HG02588 (cell line): ENCODE measurements at regions not wholly inside any gene's neighbourhood (a gene's known extent, or its start where the extent isn't known, plus 50 kb on each side); places are given as distances from the start of the nearest gene placed in this dataset.

Source experiments
- ATAC-seq: cut with Tn5 transposase; IDR thresholded peaks from one replicate; pipeline ENCODE4 v1.9.1; 2021; ENCODE audit warnings: mild to moderate bottlenecking, moderate library complexity; ENCODE audit not compliant: unreplicated experiment

DNA sequence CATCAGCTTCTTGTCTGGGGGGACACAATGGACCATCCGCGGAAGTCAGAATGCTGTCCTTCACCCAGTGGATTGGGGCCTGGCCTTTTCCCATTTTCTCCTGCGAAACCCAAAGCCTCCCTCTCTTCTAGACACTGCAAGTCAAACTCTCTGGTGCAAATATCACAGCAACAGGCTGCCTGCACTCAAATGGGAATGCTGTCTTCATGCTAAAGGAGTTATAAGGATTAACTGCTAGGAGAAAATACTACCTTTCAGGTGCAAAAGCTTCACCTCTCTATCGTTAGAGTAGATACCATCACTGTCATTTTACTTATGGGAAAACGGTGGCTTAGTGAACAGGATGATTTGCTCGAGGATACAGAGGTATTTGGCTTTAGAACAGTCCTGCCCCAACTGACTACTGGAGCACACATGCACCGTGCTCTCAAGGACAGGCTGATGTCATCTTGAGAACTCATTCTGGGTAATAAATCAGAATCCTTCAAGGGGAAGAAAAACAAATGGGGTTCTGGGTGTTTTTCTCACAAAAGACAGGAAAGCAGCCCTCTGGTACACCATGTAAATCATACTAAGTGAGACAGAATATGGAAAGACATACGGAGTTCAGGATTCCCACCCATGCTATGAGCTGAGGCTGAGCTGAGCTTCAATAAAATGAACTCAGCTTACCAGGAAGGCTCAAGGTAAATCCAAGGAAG is 100.9 kb downstream of the SAMD9 start:
- ATAC-seq = no peak

DNA sequence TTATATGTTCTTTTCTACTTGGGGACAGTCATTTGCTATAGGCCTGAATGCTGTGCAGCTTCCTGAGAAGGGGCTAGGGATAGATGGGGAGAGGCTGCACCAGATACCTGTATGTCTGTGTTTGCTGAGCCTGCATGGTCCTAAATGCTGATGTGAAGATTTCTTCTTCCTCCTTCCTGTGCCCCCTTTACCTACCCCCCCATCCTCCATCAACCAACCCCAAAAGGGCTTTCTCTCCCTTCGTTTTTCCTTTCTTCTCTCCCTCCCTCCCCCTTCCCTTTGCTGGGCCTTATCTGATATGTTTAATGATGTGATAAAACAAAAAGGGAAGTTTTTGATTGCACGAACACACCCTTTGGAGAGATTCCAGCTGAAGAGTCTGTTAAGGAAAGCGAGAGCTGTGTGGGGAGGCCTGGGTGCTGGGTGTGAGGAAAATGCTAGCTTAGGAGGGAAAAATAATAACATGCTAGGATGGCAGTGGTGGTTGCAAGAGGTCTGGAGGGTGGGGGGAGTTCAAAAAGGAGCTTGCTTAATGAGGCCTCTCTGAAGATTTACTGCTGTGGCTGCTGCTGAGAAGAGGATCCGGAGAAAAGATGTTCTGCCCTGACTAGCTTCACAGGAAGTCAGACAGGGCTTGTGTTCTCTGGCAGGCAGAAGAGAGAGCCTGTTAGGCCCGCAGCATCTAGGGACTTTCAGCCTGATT is 101.8 kb downstream of the SAMD9 start:
- ATAC-seq = no peak

DNA sequence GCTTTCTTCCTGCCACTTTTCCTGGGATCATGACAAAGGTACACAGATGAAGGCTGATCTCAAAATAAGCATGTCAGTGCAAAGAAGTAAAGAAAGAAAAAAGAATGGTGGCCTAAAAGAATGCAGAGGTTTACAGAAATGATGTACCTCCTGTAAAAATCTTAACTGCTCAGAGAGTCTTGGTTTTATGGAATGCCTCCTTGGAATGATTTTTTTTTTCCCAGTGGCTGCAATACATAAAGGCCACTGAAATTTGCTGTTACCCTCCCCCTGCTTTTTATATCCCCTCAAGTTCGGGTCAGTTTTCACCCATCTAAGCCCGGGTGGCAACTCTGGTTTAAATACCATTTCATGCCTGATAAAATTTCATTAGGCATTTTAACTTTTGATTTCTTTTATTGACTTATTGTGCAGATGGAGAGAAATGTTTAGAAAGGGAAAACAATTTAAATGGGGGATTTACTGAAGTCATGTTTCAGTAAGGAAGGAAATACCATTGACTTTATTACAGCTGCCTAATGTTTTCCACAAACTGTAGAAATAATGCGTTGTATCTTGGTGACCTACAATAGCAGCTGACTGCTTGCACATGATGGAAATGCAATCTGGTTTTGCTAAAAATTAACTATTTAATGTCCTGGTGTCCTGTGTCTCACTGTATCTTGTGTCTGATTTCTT is 102.5 kb downstream of the SAMD9 start:
- ATAC-seq = no peak

DNA sequence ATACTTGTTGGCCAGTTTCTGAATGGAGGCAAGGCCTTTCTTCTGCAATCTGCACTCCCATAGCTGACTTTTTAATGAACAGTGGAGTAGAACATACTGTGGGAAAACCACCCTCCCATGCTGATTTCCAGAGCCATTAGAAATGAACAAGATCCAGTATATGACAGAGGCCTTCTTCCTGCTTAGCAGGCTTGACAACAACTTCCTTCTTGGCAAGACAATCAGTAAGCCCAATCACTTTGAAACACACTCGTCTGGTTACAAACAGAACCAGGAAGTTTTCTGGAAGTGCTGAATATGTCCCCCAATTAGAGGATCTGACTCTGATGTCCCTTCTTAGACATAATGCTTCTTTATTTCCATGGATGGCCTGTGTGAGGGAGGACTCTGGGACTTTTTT is 103.4 kb downstream of the SAMD9 start:
- no peak for ATAC-seq

DNA sequence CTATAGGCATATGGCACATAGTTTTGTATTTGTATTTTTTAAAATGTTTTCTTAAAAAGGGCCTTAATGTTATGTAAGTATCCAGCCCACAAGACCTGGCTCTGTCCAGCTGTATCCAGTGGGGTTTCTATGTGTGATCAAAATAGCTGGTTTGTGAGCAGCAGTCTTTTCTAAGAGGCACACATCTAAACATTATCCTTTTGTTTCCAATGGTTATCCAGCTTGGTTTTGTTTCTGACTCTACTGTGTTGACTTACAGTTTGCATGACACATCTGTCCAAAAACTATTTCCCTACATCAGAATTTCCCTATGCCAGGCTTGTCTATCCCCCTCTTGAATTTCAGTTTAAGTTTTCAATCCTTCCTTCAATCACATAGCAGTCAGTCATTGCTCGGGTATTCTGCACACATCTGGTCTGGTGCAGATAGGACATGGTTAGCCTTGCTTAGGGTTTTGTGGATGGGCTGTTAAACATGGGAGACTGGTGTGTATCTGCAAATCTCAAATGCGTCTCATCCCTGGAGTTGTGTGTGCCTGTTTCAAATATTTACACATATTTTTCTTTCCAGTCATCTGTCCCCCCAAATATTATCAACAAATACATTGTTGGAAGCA is 104.2 kb downstream of the SAMD9 start:
- ATAC-seq = no peak

DNA sequence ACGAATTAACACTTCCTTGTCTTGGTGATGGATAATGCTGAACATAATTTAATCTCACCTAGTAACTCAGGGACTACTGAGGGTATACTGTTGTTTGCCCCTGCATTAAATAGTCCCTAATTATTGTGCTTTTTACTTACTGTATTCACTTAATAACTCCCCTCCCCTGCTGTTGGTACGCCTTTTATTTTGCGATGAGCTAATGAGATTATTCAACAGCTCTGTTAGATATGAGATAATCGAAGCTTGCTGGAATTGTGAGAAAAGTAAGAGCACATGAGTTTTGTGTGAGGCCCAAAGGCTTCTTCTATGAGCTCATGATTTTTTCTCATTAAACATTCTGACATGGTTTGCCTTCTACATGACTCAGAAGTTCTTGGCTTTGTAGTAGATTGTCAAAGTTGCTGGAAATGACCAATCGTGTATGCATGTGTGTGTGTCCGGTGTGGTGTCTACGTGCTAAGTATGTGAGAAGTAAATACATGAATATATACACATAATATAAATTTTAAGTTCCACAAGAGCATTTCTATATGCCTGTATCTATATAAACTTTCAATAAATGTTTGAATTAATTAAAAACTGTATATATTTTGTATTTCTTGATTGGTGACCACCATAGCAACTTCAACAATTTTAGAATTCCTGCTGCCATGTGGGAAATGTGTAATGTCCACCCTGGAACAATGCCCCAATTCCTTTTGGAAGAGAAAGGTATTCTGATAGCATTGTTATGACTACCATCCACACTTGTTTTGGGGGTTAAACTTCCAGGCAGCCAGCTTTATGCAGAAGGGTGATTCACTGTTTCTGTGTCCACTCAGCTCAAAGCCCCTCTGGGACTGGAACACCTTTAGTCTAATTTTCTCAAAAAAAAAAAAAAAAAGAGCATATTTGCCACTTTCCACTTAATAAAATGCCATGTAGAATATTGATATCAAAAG is 106.2 kb downstream of the SAMD9 start:
- ATAC-seq = no peak

DNA sequence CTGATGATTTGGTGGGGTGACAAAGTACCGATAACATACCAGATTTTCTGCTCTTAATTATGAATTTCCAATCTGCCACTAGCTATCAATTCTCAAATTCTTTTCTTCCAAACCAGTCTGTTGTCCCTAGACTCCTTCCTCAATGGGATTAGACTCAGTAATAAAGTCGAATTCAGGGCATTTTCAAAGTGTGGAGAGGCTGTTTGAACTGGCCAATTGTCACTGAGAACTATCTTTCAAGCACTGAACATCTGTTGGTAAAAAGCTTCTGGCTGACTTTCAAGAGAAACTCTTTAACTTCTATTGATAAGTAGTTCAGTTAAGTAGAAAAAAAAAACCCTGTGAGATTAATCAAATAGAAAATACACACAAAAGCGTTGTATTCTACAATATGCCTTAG is 108.9 kb downstream of the SAMD9 start:
- ATAC-seq = no peak

DNA sequence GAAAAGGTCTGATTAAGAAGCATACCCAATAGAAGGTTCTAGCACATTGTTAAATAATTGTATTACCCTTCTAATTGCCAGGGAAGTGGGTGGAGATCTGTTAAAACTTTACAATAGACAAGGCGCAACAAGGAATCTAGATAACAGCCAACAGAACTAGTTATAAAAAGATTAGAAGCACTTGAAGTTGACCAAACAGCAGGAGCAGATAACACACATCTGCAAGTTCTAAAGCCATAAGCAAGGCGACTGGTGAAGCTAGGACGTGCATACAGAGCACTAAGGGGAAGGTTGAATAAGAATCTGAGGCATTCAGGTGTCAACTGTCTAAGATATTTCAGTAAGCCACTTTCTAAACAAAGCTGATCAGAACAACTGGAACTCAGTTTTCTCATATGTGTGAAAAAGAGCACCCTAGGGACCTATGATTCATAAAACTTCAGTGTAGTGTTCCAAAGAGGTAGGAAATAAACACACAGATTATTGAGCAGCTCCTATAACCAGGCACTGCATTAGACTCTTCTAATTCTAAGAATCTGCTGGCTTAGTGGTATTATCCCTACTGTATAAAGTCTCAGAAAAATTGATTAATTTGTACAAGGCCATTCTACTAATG is 111.2 kb downstream of the SAMD9 start:
- ATAC-seq = no peak

DNA sequence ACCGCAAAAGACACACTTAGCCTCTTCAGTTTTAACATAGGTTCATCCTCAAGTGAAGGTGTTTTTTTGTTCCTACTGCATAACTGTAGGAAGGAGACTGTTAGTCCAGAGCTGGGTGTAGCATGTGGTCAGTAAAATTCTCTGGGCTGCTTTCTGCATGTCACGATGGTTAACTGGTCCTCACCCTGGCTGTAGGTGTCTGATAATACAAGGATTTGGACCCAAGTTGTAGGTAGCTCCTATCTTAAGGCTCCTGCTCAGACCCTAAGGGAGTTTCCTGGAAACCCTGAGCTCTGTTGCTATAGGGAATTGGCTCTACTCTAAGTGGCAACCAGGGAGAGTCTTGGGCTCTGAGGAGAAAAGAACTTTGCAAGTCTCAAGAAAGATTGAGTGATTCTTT is 112.9 kb downstream of the SAMD9 start:
- ATAC-seq = no peak

DNA sequence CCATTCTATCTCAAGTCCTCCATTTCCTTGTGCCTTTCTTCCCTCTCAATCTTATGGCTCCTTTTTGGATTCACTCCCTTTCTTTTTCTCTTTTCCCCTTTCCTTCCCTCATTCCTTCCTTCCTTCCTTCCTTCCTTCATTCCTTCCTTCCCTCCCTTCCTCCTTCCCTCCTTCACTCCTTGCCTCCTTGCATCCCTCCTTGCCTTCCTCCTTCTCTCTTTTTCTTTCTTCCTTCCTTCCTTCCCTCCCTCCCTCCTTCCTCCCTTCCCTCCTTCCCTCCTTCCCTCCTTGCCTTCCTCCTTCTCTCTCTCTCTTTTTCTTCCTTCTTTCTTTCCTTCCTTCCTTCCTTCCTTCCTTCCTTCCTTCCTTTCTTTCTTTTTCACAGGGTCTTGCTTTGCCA is 120.1 kb downstream of the SAMD9 start:
- no peak for ATAC-seq

DNA sequence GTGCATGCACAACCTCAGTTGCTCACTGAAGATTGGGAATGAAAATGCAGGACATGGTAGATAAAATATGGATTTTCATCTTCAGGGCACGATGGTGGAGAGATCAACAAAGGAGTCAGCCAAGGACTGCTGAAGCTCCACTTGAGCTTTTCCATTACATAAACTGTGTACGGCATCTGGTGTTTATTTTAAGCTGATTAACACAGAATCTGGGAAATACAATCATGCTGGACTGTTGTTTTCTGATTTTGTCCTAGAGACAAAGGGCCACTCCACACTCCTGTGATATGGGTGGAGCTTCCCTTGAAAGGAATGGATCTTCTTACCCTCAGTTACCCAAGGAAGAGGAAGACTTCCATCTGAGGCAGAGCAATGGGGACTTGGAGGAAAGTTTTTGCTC is 120.6 kb downstream of the SAMD9 start:
- ATAC-seq = no peak

DNA sequence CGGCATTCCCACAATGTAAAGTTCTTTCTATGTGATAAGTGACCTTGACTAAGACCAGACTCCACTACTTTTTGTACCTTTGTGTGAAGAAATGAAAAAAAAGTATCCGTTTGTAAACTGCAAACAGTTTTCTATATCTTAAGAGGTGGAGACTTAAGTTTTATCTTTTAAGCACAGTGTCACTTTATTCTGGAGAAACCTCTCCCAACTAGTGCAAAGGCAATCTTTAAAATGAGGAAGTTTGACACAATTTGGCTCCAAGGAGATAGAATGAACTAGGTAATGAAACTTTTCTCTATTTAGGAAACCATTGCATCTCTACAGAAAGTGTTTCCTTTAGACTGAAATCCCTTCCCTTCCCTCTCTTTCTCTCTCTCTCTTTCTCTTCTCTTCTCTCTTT is 122.9 kb downstream of the SAMD9 start:
- no peak for ATAC-seq

DNA sequence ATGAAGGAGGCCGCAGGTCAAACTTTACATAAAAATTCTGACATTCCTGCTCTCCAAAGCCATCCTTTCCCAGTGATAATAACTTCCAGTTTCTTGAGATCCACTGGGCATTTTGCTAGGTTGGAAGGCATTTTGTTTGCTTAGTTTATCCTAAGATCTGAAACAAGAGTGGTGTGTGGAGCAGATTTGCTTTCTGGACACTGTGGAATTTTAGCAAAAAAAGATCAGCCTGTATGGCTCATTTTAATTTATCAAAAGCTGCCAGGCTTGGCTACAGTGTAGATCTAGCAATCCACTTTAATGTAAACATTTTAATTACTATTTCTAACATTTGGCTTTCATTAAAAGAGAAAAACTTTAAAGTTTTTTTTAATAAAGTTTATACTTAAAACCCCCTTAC is 124.8 kb downstream of the SAMD9 start:
- ATAC-seq = no peak

DNA sequence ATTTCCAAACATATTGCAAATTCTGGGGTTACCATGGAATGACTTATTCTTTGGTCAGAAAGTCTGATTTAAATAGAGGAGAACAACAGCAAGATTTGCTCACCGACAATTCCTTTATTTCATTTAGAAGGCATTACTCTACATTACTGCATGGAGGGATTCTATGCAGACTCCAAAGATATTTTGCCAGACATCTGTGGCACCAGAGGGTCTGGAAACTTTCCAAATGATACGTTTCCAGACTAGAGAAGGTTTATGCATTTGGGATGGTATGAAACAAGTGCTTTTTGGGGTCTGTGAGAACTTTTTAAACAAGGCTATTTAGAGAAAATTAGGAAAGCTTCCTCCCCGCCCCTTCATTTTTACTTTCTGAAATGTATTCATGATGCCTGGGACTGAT is 125.3 kb downstream of the SAMD9 start:
- no peak for ATAC-seq

DNA sequence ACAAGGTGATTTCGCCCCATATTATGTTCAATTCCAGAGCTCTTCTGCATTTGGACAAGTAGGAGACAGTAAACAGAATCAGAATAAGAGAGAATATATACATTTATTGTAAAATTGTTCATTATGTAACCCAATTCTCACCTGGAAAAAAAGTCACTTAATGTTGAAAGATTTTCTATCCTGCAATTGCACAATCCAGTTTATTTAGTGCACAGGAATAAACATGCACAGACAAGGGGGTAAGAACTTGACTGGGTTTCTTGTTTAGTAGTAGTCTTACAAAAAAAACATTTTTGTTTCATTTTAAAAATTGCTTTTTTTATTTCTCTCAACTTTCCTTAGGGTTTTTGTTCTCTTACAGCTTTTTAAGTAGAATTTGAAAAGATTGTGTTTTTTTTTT is 126.6 kb downstream of the SAMD9 start:
- no peak for ATAC-seq

DNA sequence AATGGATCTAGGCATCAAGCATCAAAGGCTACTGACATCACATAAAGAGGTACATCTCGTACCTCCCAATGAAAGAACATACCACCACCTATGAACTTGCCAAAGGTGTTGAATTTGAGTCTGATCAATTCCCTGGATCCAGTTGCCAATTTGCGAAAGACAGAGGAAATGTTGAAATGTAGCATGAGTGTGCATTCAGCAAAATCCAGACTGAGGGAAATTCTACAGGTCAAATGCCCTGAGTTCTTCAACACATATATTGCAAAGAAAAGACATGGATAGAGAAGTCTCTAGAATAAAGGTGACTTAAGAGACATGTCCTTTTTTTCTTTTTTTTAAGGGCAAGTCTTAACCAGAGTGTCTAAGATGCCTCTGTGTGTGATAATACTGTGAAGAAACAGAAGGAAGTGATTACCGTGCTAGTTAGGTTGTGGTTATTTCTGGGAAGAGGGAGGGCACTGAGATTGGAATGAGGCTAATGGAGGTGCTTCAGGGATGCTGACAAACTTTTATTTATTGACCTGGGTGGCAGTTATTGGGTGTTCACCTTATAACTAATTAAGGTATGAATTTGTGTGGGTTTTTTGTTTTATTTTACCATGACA is 128.7 kb downstream of the SAMD9 start:
- ATAC-seq = no peak

DNA sequence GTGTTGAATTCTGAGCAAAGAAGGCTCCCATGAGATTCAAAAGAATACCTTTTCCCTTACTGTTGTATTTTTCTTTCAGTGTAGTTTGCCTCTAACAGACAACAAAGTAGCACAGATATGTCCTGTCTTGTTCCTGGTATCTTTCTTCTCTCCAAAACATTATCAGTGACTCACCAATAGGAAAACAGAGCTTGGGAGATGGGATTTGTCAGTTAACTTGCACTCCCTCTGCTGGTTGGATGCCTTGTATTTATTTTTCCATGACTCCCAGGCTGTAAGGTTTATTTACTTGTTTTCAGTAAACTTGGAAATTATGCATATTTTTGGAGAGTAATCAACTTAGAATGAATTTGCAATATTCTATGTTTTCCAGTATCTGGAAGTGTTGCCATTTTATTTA is 129.7 kb downstream of the SAMD9 start:
- no peak for ATAC-seq

DNA sequence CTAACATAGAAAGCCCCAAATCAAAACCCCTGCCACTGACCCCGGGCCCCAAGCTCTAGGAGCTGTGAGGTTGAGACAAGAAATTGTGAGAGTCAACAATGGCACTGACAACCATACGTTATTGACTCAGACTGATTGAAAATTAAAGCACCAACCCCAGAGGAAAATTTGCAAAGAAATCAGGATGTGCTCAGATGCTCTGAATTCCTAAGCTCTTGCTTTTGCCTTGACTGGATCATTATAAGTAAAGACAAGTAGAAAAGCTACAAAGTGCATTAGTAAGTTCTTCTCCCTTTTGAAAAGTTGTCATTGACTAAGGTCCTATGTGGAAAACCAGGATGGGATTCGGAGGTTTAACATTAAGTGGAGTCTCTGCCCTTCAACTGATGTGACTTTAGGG is 130.2 kb downstream of the SAMD9 start:
- ATAC-seq = no peak

DNA sequence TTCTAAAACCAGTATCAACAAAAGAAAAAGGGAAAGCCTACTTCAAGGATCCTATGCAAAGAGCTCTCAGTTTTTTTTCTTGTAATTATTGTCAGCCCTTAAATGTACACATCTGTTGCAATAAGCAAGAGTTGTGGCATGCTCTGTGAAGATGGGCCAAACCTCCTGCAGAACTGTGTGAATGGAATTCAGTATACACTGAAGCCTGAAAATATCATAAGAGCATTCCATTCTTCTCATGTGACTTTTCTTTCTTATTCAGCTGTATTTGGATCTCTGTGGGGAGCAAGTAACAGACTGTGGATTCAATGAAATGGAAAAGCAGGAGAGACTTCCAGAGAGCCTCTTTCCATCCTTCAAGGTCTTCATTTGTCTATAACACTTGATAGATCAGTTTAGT is 130.7 kb downstream of the SAMD9 start:
- ATAC-seq = no peak

DNA sequence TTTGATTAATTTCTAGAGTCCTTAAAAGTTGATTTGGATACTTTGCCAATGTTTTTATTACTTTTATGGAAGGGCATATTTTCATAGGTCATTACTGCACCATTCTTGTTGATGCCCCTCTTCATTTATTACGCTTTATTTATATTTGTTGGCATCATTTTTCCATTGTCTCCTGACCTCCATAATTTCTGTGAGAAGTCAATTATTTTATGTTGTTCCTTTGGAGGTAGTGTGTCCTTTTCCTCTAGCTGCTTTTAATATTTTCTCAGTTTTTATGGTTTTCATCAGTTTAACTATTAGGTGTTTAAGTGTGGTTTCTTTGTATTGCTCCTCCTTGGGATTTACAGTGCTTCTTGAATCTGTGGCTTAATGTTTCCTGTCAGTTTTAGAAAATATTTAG is 134.9 kb downstream of the SAMD9 start:
- no peak for ATAC-seq
